ENCODE measurements at regions not wholly inside any gene's neighbourhood (a gene's known extent, or its start where the extent isn't known, plus 50 kb on each side); places are given as distances from the start of the nearest gene placed in this dataset.
"Not testable (repeated sequence)": the region's sequence is repeated elsewhere in the genome, so short reads cannot be mapped to it uniquely, and the experiment has no call there.

DNA sequence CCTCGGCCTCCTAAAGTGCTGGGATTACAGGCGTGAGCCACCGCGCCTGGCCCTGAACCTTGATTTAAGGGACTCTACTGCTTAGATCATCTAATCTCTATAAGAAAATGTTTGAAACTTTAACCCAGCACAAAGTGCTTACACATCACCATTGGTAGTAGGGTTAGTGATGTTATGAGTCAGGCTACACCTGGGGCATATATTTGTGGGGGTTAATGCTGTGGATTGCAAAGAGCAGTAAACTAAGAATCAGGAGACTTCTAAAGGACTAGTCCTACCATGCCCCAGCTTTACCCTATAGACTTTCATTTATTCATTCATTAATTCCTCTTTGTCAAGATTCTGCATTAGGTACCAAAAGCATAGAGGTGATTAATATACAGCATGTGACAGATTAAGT is 880.5 kb downstream of the TTLL7 start:
- H3K27ac Mint-ChIP-seq = no peak overlapping the region

DNA sequence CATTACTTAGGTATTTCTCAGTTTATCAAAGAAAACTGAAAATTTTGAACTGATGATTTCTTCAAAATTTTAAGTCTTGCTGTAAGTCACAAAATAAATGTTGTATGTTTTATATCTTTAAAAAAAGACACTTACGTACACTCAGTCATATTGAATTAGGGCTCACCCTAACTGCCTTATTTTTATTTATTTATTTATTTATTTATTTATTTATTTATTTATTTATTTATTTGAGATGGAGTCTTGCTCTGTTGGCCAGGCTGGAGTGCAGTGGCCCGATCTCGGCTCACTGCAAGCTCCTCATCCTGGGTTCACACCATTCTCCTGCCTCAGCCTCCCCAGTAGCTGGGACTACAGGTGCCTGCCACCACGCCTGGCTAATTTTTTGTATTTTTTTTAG is 881.9 kb downstream of the TTLL7 start:
- not testable (repeated sequence) for H3K4me1 Mint-ChIP-seq; DNase-seq (ENCODE audit: low spot score in 2 of 2, unreplicated experiment in 2 of 2); H3K27me3 Mint-ChIP-seq (ENCODE audit: low read depth); H3K9me3 Mint-ChIP-seq; H3K4me3 Mint-ChIP-seq; H3K36me3 Mint-ChIP-seq; H3K27ac Mint-ChIP-seq

More for the DNA sequence above, 880.5 kb downstream of the TTLL7 start:
- Mint-ChIP-seq H3K4me1 (peaks cover 13% of the 10 kb centered on the region), H3K9me3 (peaks cover 5% of the 10 kb centered on the region), H3K27me3 (ENCODE audit: low read depth) (no peaks in the 10 kb centered on the region), H3K36me3 (no peaks in the 10 kb centered on the region), H3K4me3 (no peak overlapping the region)
- DNase-seq (ENCODE audit: low spot score in 2 of 2, unreplicated experiment in 2 of 2) = no peak
- TF ChIP-seq, protein P1, sequence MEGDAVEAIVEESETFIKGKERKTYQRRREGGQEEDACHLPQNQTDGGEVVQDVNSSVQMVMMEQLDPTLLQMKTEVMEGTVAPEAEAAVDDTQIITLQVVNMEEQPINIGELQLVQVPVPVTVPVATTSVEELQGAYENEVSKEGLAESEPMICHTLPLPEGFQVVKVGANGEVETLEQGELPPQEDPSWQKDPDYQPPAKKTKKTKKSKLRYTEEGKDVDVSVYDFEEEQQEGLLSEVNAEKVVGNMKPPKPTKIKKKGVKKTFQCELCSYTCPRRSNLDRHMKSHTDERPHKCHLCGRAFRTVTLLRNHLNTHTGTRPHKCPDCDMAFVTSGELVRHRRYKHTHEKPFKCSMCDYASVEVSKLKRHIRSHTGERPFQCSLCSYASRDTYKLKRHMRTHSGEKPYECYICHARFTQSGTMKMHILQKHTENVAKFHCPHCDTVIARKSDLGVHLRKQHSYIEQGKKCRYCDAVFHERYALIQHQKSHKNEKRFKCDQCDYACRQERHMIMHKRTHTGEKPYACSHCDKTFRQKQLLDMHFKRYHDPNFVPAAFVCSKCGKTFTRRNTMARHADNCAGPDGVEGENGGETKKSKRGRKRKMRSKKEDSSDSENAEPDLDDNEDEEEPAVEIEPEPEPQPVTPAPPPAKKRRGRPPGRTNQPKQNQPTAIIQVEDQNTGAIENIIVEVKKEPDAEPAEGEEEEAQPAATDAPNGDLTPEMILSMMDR (IDR thresholded peaks at IDR 0.05; ENCODE audit: unreplicated experiment) = no peak

DNA sequence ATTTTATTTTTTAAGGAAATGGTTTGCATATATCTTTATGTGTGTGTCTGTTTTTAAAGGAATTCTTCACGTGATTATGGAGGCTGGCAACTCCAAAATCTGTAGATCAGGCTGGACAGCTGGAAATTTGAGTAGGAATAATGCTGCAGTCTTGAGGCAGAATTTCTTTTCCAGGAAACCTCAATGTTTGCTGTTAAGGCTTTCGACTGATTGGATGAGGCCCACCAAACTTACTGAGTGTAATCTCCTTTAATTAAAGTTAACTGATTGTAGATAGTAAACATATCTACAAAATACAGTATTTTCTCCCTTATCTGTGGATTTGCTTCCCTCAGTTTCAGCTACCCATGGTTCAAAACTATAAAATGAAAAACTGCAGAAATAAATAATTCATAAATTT is 883.1 kb downstream of the TTLL7 start:
- Mint-ChIP-seq H3K27me3 (ENCODE audit: low read depth) (no peaks in the 10 kb centered on the region), H3K4me1 (peaks cover 2% of the 10 kb centered on the region), H3K36me3 (no peaks in the 10 kb centered on the region), H3K9me3 (peaks cover 5% of the 10 kb centered on the region), H3K4me3 (no peak overlapping the region), H3K27ac (no peak overlapping the region)
- TF ChIP-seq, protein P1 (IDR thresholded peaks at IDR 0.05; ENCODE audit: unreplicated experiment) = no peak
- DNase-seq (ENCODE audit: low spot score in 2 of 2, unreplicated experiment in 2 of 2) = no peak

DNA sequence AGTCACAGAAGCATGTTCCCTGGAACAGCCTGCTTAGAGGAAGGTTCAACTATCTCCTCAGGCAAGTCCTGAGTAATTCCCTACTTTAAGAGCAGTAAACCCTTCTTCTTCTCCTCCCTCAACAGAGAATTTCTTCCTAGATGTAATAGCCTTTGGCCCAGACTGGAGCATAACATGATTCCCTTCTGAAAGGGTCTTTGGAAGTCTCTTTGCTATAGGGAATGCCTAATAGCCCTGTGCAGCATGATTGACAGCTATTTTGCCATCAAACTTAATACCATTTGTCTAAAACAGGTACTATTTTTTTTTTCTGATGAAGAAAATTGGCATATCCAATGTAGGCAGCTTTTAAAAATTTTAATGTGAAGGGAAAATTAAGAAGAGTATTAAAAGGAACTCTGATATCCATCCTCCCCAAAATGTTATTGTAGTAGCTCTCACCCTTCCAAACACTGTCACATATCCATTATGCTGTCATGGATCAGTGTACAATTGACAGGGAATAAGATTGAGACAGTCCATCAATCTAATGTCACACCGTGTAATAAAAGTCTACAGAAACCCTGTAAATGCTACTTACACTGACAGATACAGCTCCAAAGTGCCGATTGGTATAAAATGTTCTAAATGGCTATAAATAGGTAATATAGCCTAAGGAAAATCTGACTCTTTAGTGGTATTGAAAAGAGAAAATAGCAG is 884.6 kb downstream of the TTLL7 start:
- Mint-ChIP-seq H3K36me3 (no peaks in the 10 kb centered on the region), H3K4me1 (peaks cover 2% of the 10 kb centered on the region), H3K4me3 (no peak overlapping the region), H3K27ac (no peak overlapping the region), H3K27me3 (ENCODE audit: low read depth) (no peaks in the 10 kb centered on the region), H3K9me3 (peaks cover 5% of the 10 kb centered on the region)
- TF ChIP-seq, protein P1 (IDR thresholded peaks at IDR 0.05; ENCODE audit: unreplicated experiment) = no peak
- DNase-seq (ENCODE audit: low spot score in 2 of 2, unreplicated experiment in 2 of 2) = no peak

DNA sequence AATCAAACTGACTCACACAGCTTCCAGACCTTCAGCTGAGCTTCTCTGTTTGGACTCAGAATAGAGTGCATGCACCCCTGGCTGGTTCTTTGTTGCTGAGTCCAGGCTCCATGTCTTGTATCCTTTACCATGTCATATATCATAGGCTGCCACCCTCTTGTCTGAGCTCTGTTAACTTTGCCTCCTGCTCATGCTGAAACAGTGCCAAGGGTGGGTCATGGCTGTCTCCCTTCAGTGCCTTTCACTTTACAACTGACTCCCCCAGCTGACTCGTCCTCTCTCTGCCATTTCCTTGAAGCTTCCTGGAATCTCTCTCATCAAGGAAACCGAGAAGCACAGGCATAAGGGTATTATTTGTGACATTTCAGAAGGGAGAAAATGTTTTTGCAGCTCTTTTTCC is 885.3 kb downstream of the TTLL7 start:
- H3K27me3 Mint-ChIP-seq (ENCODE audit: low read depth) = no peaks in the 10 kb centered on the region
- TF ChIP-seq, protein P1 (IDR thresholded peaks at IDR 0.05; ENCODE audit: unreplicated experiment) = no peak
- H3K9me3 Mint-ChIP-seq = peaks cover 5% of the 10 kb centered on the region
- no peak for DNase-seq (ENCODE audit: low spot score in 2 of 2, unreplicated experiment in 2 of 2)
- H3K27ac Mint-ChIP-seq = no peak overlapping the region
- no peak overlapping the region for H3K4me3 Mint-ChIP-seq
- no peaks in the 10 kb centered on the region for H3K36me3 Mint-ChIP-seq
- H3K4me1 Mint-ChIP-seq = peaks cover 2% of the 10 kb centered on the region

DNA sequence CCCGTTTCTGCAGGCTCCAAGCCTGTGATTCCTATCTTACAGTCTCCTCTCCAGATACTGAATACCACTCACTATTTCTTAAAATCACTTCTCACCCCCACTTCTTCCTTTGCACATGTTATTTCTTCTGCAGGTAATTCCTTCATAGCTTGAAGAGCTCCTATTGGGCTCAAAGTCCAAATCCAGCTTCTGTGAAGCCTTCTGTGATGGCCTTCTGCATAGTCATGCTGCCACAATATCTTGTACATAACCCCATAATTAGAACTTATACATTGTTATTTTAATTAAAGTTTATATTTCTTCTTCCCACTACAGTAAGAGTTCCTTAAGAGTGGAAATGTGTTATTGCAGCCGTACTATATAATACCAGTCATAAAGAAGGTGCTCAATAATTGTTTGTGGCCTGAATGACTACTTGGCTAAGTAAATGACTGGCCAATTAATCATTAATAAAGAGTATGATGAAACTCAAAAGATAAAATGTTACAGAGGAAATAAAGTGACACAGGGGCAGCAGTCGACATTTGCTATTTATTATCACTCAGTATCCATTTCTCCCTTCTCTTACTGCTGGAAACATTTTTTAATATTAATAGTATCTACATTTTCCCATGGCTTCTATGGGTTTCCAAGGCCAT is 886.6 kb downstream of the TTLL7 start:
- Mint-ChIP-seq H3K4me1 (peaks cover 2% of the 10 kb centered on the region), H3K36me3 (no peaks in the 10 kb centered on the region), H3K9me3 (peaks cover 5% of the 10 kb centered on the region), H3K27me3 (ENCODE audit: low read depth) (no peaks in the 10 kb centered on the region), H3K27ac (no peak overlapping the region), H3K4me3 (no peak overlapping the region)
- TF ChIP-seq, protein P1 (IDR thresholded peaks at IDR 0.05; ENCODE audit: unreplicated experiment) = no peak
- no peak for DNase-seq (ENCODE audit: low spot score in 2 of 2, unreplicated experiment in 2 of 2)
